ENCODE measurements at regions not wholly inside any gene's neighbourhood (a gene's known extent, or its start where the extent isn't known, plus 50 kb on each side); places are given as distances from the start of the nearest gene placed in this dataset.

DNA sequence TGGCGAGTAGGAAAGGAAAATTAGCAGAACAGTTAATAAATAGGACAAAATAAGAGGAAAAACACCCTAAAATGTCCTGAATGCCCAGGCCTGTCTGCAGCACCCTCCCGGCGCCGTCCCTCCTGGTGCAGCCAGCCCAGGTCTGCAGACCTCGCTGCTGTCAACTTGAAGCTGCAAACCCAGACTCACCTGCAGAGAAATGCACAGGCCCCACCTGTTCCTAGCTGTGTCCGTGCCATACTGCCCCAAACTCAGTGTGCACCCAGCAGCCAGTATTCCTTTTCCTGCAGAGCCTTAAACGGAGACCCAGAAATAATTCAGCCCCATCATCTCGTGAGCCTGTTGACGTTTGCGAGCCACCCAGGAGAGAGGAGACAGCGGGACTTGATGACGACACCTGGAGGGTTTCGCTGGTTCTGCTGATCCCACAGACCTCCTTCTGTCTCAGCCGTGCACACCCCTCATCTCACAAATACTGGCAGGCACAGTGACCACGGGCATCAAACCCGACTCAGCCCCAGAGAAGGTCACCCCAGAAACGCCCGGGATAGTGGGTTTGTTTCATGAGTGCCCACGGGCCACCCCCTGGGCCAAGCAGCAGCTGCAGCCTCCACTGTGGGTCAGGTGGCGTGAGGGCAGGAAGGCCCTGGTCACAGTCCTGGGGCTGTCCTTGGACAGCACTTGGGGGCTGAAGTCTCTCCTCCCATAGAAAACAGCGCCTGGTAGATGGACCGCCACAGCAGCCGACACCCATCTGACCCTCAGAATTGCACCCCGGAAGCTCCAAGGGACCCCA is 239.5 kb upstream of the SALL3 start:
- DNase-seq = no peak

DNA sequence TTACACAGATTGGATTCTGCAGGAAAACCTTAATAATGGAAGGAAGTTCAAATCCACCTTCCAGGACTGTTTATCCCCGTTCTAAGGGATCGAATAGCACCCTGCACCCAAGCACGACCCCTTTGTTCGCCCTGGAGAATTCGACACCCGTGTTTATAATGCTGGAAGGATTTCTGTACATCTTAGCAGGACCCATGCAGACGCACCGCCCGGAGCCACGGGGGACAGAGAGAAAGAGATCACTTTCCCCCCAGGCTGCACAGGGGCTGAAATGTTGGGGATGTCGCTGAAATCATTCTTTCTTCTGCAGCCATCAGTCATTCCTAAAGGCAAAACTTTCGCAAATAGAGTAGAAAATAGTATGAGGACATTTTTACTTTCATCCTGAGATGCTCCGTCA is 238.7 kb upstream of the SALL3 start:
- no peak for DNase-seq

DNA sequence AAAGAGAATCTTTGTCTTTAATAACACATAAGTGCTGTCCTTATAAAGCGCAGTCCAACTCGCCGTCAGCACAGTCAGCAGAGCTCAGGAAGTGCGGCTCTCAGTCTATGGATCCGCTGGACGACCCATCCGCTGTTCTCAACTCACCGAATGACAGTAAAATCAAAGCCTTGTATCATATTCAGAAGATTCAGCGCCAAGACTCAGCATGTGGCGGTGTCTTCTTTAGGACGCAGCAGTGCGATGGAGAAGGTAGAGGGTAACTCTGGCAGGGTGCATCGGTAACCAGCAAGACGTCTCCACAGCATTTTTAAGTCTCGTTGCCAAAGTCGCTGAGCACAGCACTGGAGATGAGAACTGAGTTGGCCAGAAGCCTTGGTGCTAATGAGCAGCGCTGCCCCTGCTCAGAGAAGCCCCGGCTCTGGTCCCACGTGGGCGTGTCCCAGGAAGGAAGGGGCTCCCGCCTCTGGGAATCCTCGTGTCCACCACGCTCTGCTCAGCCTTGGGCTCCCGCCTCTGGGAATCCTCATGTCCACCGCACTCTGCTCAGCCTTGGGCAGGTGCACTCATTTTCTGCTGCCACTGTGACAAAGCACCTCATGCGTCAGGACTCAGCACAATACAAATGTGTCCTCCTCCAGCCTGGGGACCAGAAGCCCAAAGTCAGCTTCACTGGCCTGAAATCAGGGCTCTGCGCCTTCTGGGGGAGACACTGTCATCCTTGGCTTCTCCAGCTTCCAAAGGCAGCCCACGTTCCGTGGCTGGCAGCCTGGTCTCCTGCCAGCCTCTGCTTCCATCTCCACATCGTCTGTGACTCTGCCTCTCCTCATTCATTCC is 238.0 kb upstream of the SALL3 start:
- no peak for DNase-seq

DNA sequence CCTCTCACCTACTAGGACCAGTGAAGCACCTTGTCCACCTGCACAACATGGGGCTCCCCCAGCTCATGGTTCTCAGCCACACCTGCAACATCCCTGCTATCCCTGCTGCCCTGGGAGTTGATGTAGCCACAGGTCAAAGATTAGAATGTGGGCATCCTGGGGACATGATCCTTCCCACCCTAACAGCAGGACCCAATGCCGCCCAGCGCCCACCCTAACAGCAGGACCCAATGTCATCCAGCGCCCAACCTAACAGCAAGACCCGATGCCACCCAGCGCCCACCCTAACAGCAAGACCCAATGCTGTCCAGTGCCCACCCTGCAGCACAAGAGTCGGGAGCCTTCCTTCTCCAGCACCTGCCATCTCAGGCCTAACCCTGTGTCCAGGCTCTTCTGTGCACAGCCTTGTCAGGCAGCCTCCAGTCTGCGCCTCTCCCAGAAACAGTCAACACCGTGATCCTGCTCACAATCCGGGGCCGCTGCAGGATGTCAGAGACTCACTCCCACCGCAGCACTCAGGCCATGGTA is 237.3 kb upstream of the SALL3 start:
- no peak for DNase-seq

DNA sequence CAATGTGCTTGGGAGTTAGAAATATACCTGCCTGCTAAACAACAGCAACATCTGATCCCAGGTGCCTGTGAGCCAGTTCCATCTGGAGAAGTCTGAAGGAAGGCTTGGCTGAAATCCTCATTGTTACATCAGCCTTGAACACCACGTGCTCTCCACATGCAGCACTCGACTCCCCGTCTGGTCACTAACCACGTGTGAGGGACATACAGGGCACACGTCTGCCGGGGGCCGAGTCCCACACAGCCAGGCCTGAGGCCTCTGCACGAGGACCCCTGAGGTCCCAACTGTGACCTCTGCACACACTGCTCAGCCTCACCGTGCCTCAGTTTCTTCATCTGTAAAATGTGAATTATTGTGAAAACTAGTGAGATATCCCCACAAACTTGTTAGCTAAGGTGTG is 236.5 kb upstream of the SALL3 start:
- no peak for DNase-seq

DNA sequence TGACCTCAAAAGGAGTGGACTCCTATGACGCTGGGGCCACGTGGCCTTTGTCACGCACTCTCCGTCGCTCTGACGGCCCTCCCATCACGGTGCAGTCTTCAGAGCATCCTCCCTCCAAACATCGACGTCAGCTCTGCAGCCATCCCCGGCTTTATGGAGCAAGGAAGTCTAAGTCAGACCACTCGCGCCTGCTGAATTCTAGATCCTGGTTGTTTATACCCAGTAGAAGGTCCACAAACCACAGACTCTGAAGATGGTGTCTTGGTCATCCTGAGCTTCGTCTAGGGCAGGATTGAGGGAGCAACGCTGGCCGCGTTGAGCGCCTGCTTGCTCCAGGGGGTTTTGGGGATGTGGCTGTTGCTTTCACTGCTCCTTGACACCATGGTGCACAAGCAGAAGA is 228.0 kb upstream of the SALL3 start:
- no peak for DNase-seq

DNA sequence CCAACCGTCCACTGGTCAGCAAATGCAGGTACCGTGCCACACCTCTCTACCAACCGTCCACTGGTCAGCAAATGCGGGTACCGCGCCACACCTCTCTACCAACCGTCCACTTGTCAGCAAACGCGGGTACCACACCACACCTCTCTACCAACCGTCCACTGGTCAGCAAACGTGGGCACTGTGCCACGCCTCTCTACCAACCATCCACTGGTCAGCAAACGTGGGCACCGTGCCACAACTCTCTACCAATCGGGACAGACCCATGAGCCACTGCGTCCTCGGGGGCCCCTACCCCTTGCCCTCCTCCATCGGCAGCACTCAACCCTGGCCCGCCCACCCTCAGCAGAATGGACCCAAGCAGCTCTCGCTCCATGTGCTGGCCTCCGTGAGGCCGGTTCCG is 226.4 kb upstream of the SALL3 start:
- DNase-seq = no peak

DNA sequence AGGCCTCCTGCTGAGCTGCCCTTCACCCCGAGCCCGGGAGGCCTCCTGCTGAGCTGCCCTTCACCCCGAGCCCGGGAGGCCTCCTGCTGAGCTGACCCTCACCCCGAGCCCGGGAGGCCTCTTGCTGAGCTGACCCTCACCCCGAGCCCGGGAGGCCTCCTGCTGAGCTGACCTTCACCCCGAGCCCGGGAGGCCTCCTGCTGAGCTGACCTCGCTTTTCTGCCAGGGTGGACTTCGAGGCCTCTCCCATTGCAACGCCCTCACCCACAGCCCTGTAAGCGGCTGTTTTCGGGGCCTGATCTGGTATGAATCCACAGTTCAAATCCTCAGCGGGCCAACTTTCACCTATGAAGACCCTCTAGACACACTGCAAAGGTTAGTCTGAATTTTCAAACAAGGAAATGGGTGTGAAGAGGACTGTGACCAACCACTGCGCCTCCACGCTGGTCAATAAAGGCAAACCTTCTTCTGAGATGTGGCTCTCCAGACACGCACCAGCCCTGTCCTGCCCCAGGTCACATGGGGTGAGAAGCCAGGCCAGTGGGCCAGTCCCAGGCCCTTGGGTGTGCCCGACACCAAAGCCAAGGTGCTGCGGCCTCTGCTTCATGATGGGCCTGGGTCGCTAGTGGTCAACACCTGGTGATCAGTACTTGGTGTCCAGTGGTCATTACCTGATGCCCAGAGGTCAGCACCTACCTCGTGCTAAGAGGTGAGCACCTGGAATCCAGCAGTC is 225.1 kb upstream of the SALL3 start:
- DNase-seq = no peak

DNA sequence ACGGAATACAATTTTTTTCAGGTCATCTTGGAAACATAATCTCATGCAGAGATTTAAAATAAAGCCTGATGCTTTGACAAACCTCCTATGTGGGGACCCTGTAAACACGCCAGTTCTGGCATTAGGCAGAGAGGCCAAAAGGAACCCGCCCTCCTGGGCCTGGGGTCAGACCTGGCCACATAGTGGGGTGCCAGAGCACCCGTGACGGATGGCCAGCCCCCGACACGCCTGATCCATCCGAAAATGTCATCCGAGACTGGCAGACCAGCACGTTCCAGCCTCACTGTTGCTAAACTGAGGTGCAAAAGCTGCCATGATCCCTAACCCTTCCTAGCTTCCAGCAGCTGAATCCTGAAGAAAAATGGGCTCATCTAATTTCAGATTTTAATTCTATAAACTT is 222.6 kb upstream of the SALL3 start:
- DNase-seq = no peak

DNA sequence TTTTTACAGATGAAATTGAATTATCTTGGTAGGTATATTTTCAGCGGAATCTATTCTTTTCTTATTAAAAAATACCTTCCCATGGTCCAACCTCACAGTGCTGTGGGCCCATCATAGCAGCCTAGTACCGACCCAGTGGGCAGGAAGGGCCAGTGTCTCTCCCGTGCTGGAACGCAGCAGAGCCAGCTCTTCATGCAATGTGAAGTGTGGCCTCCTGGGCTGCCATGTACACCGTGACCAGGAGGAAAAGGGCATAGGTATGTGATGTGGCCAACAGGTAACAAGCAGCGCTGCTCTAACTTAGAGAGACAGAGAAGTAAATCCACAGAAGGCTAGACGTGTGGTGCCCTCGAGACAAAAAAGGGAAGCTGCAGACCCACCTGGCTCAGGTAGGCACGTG is 221.1 kb upstream of the SALL3 start:
- no peak for DNase-seq

DNA sequence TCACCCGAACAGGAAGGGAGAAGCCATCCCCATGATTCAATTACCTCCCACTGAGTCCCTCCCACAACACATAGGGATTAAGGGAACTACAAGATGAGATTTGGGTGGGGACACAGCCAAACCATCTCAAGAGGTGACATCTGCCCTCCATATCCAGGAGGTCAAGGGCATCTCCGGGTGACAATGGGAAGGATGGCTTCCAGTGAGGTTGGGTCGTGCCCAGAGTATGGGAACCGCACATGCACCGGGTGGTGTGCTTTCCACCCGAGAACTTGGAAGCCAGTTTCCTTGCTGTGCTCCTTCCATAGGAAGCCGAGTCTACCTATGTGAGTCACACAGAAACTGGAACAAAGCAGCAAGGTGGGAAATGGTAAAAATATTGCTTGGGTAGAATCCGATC is 216.9 kb upstream of the SALL3 start:
- DNase-seq = no peak

DNA sequence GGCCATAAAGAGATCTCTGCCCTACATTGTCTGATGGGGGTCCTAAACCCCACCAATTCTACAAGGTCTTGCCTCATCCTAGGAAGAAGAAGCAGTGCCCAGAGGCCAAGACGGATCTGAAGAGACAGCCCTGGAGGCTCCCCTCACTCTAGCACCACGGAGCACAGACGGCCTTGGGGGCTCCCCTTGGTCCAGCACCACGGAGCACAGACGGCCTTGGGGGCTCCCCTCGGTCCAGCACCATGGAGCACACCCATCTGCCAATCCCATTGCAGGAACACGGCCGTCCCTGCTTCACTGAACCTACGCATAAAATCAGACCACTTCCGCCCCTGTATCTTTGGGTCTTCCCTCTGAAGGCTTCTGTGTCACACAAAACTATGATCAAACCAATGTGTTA is 215.1 kb upstream of the SALL3 start:
- no peak for DNase-seq

DNA sequence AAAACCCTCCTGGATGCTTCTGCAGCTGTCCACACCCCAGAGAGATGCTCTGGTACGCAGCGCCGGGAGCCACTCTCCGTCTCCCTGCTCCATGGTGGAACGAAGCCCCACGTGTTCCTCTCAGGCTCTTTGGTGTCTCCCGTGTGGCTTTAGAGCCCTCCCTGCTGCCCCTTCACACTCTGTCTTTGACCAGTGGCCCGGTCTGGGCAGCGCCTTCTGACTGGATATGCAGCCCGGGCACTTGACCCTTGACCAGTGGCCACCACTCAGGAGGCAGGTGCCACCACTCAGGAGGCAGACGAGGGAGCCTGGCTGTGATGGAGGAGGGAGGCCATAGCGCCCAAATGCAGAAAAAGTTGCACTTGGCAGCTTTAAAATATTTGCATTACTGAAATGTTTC is 214.5 kb upstream of the SALL3 start:
- DNase-seq = no peak

DNA sequence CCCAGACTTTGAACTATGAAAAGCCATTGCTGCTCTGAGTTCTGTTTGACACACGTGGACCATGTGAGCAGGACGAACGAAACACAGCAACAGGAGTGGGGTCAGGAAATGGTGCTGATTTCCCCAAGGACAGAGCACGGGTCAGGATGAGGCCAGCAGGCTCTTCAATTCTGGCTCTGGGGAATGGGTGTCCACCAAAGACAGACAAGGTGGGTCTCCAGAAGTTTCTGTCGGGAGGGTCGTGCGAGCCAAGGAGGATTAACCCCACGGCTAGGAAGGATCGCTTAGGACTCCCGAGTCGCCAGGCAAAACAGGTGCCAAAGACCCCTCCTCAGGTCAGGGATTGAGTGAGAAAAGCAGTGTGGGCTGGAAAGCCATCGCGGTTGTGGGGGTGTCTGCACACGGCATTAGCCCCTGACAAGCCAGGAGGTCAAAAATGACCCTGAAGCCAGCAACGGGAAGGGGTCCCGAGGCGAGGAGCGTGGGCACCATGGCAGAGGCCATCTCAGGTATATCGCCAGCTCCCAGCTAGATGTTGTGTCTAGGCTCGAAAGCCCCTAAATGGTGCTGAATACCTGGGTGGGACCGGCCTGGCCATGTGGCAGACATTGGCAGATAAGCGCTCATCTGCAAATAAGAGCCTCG is 213.9 kb upstream of the SALL3 start:
- DNase-seq = no peak

DNA sequence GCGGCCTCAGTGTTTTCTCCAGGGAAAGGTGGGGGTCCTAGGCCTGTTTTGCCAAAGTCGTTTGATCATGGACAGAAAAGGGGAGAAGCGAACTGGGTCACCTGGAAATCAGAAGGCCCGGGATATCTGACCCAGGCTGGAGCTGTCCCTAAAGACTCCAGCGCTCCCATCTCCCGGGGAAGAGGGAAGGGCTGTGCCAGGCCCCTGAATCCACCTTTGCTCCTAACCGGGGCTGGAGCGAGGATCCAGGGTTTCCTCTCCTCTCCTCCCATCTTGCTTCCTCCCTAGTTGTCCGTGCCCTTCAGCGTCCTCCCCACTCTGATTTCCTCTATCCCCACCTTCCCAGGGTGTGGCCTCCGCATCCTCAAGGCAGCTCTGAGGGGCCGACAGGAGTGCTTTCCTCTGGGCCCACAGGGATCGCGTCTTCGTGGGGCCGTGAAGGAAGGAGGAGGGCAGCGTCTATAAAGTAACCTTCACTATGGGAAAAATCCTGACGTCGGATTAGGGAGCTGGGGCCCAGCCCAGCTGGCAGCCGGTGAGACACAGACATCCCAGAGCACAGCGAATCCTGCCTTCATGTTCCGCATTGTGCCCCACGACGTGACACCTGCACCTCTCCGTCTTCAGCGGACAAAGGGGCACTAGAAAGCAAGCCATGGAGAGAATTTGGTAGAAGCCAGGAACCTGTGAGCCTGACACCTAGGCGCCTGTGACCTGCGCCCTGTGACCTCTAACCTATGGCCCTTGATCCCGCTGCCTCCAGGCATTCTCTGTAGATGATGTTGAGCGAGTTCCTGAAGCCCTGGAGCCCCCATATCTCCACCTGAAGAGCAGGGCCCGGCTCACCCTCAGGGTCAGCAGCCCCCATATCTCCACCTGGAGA is 212.7 kb upstream of the SALL3 start:
- DNase-seq = no peak

DNA sequence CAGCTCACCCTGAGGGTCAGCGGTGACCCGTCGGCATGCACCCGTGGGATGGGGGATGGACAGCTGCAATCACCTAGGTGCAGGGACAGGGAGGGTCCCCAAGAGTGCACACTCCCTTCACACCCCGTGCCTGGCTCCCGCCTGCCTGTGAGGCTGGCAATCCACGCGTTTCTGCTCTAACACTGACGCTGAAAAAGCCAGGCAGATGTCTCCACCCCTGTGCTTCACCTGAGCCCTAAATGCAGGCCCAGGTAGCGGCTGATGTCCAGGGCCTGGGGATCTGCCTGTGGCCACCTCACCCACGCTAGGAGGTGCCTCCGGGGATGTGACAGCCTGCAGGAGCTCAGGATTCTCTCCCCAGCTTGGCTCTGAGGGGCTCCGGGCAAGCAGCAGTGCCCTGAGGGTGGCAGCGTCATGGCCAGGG is 212.0 kb upstream of the SALL3 start:
- DNase-seq = no peak

DNA sequence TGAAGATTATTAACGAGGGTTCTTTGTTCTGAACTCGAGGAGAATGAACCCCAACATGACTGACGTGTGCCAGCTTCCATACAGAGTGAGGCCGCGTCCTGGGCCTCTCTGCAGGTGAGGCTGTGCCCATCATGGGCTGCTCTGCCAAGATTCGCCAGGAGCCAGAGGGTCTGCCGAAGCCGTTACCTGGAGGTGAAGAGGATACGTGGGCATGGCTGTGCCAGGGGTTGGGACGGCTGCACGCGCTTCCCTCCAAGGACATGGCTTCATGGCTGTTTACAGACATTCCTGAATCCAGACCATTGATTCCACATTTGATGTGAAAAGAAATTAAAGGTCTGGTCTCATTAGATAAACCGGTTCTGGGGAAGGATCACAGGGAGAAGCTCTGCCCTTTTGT is 211.4 kb upstream of the SALL3 start:
- DNase-seq = no peak

DNA sequence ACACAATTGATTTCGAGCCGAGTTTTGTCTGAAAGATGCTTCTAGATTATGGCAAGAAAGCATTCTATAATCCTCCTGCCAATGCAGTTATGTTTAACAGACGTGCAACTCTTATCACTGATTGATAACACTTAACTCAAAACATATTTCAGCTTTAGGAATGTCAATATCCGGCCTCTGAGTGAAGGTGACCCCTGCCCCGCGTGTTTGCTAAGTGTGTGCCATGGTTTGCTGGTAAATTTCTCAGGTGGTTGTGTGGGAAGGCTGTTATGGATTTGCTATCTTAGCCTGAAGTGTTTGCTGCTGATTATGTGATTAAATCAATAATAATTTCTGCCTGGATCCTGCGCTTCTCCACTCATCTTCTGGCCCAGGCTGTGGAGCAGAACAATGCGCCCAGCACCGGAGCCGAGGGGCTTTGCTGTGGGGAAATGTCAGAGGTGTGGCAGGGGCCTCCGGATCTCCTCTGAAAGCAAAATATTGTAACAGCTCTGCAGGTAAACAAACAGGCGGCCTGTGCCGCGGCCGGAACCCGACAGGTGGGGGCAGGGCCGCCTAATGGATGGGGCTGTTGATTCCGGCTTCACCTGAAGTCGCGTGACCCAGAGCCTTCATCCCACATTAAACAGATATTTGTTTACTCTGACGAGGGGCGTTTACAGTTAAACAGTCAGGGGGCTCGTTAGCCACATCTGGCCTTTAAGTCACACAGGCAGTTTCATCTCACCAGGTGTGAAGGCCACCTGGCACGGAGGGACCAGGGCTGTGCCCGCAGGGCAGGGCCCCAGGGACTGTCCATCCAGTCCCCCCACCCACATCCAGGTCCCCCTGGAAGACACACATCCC is 210.7 kb upstream of the SALL3 start:
- DNase-seq = peak; percentile 68

DNA sequence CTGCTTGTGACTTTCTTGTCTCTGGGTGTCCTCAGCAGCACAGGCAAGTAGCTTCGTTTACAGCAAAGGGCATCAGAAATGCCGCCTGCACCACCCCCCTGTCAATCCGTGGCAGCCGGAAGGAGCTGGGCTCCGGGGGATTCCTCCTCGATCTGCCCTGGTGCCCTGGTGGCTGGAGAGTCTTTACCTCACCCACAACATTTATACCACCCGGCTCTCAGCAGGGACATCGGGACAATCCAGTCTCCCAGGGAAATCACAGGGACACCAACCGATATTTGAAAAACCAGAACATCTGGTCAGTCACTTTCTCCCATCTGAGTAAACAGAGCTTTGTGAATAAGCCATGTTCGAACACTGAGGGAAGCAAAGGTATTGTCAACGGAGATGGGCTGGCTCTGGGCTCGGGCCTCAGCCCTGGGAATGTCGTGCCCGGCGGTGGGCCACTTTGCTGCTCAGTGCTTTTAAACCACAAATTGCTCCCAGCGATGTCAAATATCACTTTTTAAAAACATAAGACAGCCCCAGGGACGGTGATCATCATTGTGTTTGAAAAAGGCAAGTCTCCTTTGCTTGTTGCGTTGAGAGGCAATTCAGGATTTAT is 210.0 kb upstream of the SALL3 start:
- DNase-seq = peak; percentile 68

DNA sequence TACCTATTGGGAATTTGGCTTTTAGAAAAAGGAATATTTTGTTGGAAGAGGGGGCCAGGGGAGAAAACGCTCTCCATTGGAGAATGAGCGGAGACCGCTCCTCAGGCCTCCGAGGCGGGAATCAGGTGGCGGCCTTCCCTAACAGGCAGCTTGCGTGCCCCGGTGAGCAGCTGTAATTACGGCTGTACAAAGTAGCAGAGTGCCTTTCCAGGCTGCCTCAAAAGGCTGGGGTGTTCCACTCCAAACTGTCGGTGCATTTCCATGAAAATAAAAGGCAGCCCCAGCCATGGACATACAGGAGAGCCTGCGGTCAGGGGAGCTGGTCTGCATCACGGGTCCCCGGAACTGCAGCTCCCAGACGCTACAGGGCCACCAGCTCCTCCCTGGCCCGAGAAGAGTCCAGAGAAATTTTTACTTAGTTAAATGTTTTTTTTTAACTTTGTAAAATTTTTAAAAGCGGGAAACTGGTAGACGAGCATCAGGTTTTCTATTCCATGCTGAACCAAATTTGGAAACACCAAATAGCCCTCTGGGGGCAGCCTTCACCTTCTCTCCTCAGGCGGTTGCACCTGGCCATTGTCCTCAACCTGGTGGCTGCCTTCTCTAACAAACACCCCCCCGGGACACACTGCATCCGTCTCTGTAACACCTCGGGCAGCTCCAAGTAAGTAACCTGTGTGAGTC is 209.3 kb upstream of the SALL3 start:
- peak; percentile 60 for DNase-seq
